H9 (cell line): ENCODE measurements at regions not wholly inside any gene's neighbourhood (a gene's known extent, or its start where the extent isn't known, plus 50 kb on each side); places are given as distances from the start of the nearest gene placed in this dataset.

ENCODE experiments used
- DNase-seq: peaks from one replicate; pipeline ENCODE4 v3.0.0-alpha.2; 2017
- H2AFZ ChIP-seq: one replicate; pipeline ENCODE4 v1.6.1; 2013; ENCODE audit warnings: mild to moderate bottlenecking, low read length, control low read depth, moderate library complexity
- H2AK5ac ChIP-seq: 2 replicates; pipeline ENCODE4 v1.6.1; 2013; ENCODE audit warnings: low read length, control low read depth, mixed read lengths; ENCODE audit not compliant: insufficient read length
- H2BK120ac ChIP-seq: one replicate; pipeline ENCODE4 v1.6.1; 2013; ENCODE audit warnings: low read depth, mild to moderate bottlenecking, low read length, control low read depth, inconsistent platforms; ENCODE audit not compliant: poor library complexity, severe bottlenecking
- H2BK12ac ChIP-seq: 2 replicates; pipeline ENCODE4 v1.6.1; 2013; ENCODE audit warnings: low read length, control low read depth, mixed read lengths, low read depth; ENCODE audit not compliant: insufficient read length
- H2BK15ac ChIP-seq: 2 replicates; pipeline ENCODE4 v1.6.1; 2013; ENCODE audit warnings: low read depth, low read length, control low read depth
- H2BK20ac ChIP-seq: one replicate; pipeline ENCODE4 v1.6.1; 2013; ENCODE audit warnings: low read depth, mild to moderate bottlenecking, low read length, control low read depth, inconsistent platforms; ENCODE audit not compliant: poor library complexity, severe bottlenecking
- H2BK5ac ChIP-seq: 2 replicates; pipeline ENCODE4 v1.6.1; 2013; ENCODE audit warnings: low read length, control low read depth, mixed read lengths; ENCODE audit not compliant: insufficient read length
- H3K14ac ChIP-seq: 2 replicates; pipeline ENCODE4 v1.6.1; 2013; ENCODE audit warnings: low read length, control low read depth; ENCODE audit not compliant: insufficient read depth
- H3K18ac ChIP-seq: 2 replicates; pipeline ENCODE4 v1.6.1; 2013; ENCODE audit warnings: low read depth, mild to moderate bottlenecking, mixed read lengths, low read length, control low read depth; ENCODE audit not compliant: insufficient read length
- H3K23ac ChIP-seq: 2 replicates; pipeline ENCODE4 v1.6.1; 2013; ENCODE audit warnings: low read length, control low read depth, mixed read lengths, low read depth; ENCODE audit not compliant: insufficient read length
- H3K23me2 ChIP-seq: 2 replicates; pipeline ENCODE4 v1.6.1; 2013; ENCODE audit warnings: low read depth, mild to moderate bottlenecking, mixed read lengths, low read length, control low read depth; ENCODE audit not compliant: insufficient read length, poor library complexity, severe bottlenecking
- H3K27ac ChIP-seq: 2 replicates; pipeline ENCODE4 v1.5.1; 2013; ENCODE audit warnings: low read length, control low read depth, mixed read lengths, low read depth; ENCODE audit not compliant: insufficient read length
- H3K27me3 ChIP-seq: 2 replicates; pipeline ENCODE4 v1.6.1; 2013; ENCODE audit warnings: low read length, control low read depth, inconsistent platforms; ENCODE audit not compliant: insufficient read depth
- H3K4ac ChIP-seq: 2 replicates; pipeline ENCODE4 v1.6.1; 2013; ENCODE audit warnings: low read depth, mild to moderate bottlenecking, control low read depth, inconsistent platforms, low read length, moderate library complexity
- H3K4me1 ChIP-seq: 2 replicates; pipeline ENCODE4 v1.6.1; 2013; ENCODE audit warnings: low read length, control low read depth, inconsistent platforms; ENCODE audit not compliant: insufficient read depth
- H3K4me2 ChIP-seq: 2 replicates; pipeline ENCODE4 v1.6.1; 2013; ENCODE audit warnings: low read length, control low read depth, mixed read lengths; ENCODE audit not compliant: insufficient read length, insufficient read depth
- H3K56ac ChIP-seq: 2 replicates; pipeline ENCODE4 v1.6.1; 2013; ENCODE audit warnings: low read depth, mild to moderate bottlenecking, mixed read lengths, low read length, control low read depth; ENCODE audit not compliant: insufficient read length
- H3K79me1 ChIP-seq: 2 replicates; pipeline ENCODE4 v1.6.1; 2013; ENCODE audit warnings: low read depth, mild to moderate bottlenecking, moderate library complexity, low read length, control low read depth, inconsistent platforms; ENCODE audit not compliant: insufficient read depth, poor library complexity, severe bottlenecking
- H3K79me2 ChIP-seq: 2 replicates; pipeline ENCODE4 v1.6.1; 2013; ENCODE audit warnings: low read length, control low read depth, inconsistent platforms; ENCODE audit not compliant: insufficient read depth
- H3K9ac ChIP-seq: 2 replicates; pipeline ENCODE4 v1.6.1; 2013; ENCODE audit warnings: low read length, control low read depth, mixed read lengths; ENCODE audit not compliant: insufficient read length; ENCODE audit errors: extremely low read depth
- H3K9me3 ChIP-seq: one replicate; pipeline ENCODE4 v1.6.1; 2013; ENCODE audit warnings: low read depth, low read length, inconsistent platforms; ENCODE audit not compliant: control insufficient read depth
- H3T11ph ChIP-seq: one replicate; pipeline ENCODE4 v1.6.1; 2013; ENCODE audit warnings: mild to moderate bottlenecking, low read length, control low read depth, inconsistent platforms
- H4K20me1 ChIP-seq: one replicate; pipeline ENCODE4 v1.6.1; 2013; ENCODE audit not compliant: control insufficient read depth, insufficient read length, insufficient read depth
- H4K5ac ChIP-seq: 2 replicates; pipeline ENCODE4 v1.6.1; 2013; ENCODE audit warnings: low read depth, mild to moderate bottlenecking, mixed read lengths, low read length, control low read depth; ENCODE audit not compliant: insufficient read length
- H4K8ac ChIP-seq: replicated peaks from 2 replicates; pipeline ENCODE4 v1.6.1; 2013; ENCODE audit warnings: low read length, control low read depth, mixed read lengths, low read depth; ENCODE audit not compliant: insufficient read length
- H4K91ac ChIP-seq: 2 replicates; pipeline ENCODE4 v1.6.1; 2013; ENCODE audit warnings: low read depth, mild to moderate bottlenecking, moderate library complexity, mixed read lengths, low read length, control low read depth; ENCODE audit not compliant: insufficient read length
- H3K27ac Mint-ChIP-seq, 3 experiments: 2 replicates in 2 of 3; 3 replicates in 1 of 3; pipeline ENCODE4 v1.8.0; 2020 to 2021; ENCODE audit warnings: mixed read lengths in 3 of 3, mild to moderate bottlenecking in 1 of 3, moderate library complexity in 1 of 3
- H3K27me3 Mint-ChIP-seq: 2 replicates; pipeline ENCODE4 v1.8.0; 2021; ENCODE audit warnings: low read depth, mild to moderate bottlenecking, moderate library complexity, mixed read lengths
- H3K36me3 Mint-ChIP-seq, 3 experiments: 2 replicates in 2 of 3; 3 replicates in 1 of 3; pipeline ENCODE4 v1.8.0; 2020 to 2021; ENCODE audit warnings: low read depth in 3 of 3, mixed read lengths in 3 of 3; ENCODE audit not compliant: insufficient read depth in 1 of 3
- H3K4me1 Mint-ChIP-seq, 2 experiments: 2 replicates each; pipeline ENCODE4 v1.8.0; 2020; ENCODE audit warnings: mixed read lengths in 2 of 2
- H3K4me3 Mint-ChIP-seq, 2 experiments: 2 replicates in 1 of 2; 3 replicates in 1 of 2; pipeline ENCODE4 v1.8.0; 2020 to 2021; ENCODE audit warnings: mild to moderate bottlenecking in 2 of 2, mixed read lengths in 2 of 2, moderate library complexity in 1 of 2
- H3K9me3 Mint-ChIP-seq, 2 experiments: 2 replicates in 1 of 2; 3 replicates in 1 of 2; pipeline ENCODE4 v1.8.0; 2020; ENCODE audit warnings: mild to moderate bottlenecking in 2 of 2, mixed read lengths in 2 of 2, moderate library complexity in 1 of 2
- CTCF ChIP-seq: fragments of 200-600 bp; sonication (generic); conservative IDR thresholded peaks from 3 replicates; pipeline ENCODE4 v1.8.0; 2021; ENCODE audit warnings: antibody characterized with exemption, mild to moderate bottlenecking
- WGBS: extraction: QIAGEN DNeasy Blood & Tissue Kit; methylation state at CpG from one replicate; pipeline ENCODE4 v1.1.7; 2013; ENCODE audit warnings: missing lambda C conversion rate, low lambda C conversion rate, mixed read lengths; ENCODE audit not compliant: insufficient read length; ENCODE audit errors: extremely low coverage; 5-methylcytosine and 5-hydroxymethylcytosine counted together

GRCh38 chr2:105627534-105627933, 117.2 kb upstream of the NCK2 start:
- Histone ChIP-seq H3T11ph (no peak overlapping the region), H3K4ac (no peak overlapping the region), H2BK120ac (no peak overlapping the region), H2AK5ac (no peak overlapping the region), H3K9me3 (no peaks in the 10 kb centered on the region), H3K23ac (no peak overlapping the region), H3K27me3 (no peaks in the 10 kb centered on the region), H4K5ac (no peak overlapping the region), H4K20me1 (no peaks in the 10 kb centered on the region), H2BK12ac (no peak overlapping the region), H2AFZ (no peak overlapping the region), H3K4me2 (no peak overlapping the region), H3K4me1 (peaks cover 3% of the 10 kb centered on the region; the same call in 1 of the 2 replicates), H3K23me2 (no peaks in the 10 kb centered on the region), H3K79me2 (no peaks in the 10 kb centered on the region), H4K91ac (no peak overlapping the region), H3K79me1 (no peaks in the 10 kb centered on the region), H2BK20ac (no peak overlapping the region), H3K18ac (no peak overlapping the region), H3K9ac (no peak overlapping the region), H3K14ac (no peak overlapping the region), H3K27ac (no peak overlapping the region), H2BK15ac (no peak overlapping the region), H2BK5ac (no peak overlapping the region), H4K8ac (no peak overlapping the region), H3K56ac (no peak overlapping the region)
- H3K27ac Mint-ChIP-seq, result peak overlapping the region in 1 of 3 experiments; percentile 96; a peak in 2 of 7 replicates
- H3K36me3 Mint-ChIP-seq, result peaks cover 6 to 41% (median 8%) of the 10 kb centered on the region in 3 experiments; a peak in 6 of 7 replicates
- DNase-seq, result no peak
- whole genome bisulfite sequencing, result no CpG with 5 or more reads among the region's 3 CpGs
- peaks cover 12 to 17% of the 10 kb centered on the region in 2 experiments for H3K9me3 Mint-ChIP-seq
- H3K4me3 Mint-ChIP-seq, result no peak overlapping the region
- H3K4me1 Mint-ChIP-seq, result peaks cover 57 to 61% of the 10 kb centered on the region in 2 experiments
- no peak for TF ChIP-seq CTCF
- peaks cover 5% of the 10 kb centered on the region; the same call in 1 of the 2 replicates for H3K27me3 Mint-ChIP-seq
